Activated T-helper 2 cell treated with anti-CD3 and anti-CD28 coated beads, Interferon-gamma antibody, Interleukin-2, Interleukin-4, amounts not matched to agents 10 μg/mL and 5 μg/mL and 100 μg/mL, durations not matched to agents 14 hours and 24 hours and 36 hours (primary cell): ENCODE measurements at regions not wholly inside any gene's neighbourhood (a gene's known extent, or its start where the extent isn't known, plus 50 kb on each side); places are given as distances from the start of the nearest gene placed in this dataset.

Experiments used
- DNase-seq: peaks from one replicate; pipeline ENCODE4 v3.0.0; 2021; ENCODE audit warnings: low spot score
- H3K27ac Mint-ChIP-seq: one replicate; pipeline ENCODE4 v1.8.0; 2021; ENCODE audit warnings: mixed read lengths
- H3K27me3 Mint-ChIP-seq: one replicate; pipeline ENCODE4 v1.8.0; 2021; ENCODE audit warnings: low read depth, mixed read lengths
- H3K36me3 Mint-ChIP-seq: one replicate; pipeline ENCODE4 v1.8.0; 2021; ENCODE audit warnings: low read depth, mixed read lengths
- H3K4me1 Mint-ChIP-seq: one replicate; pipeline ENCODE4 v1.8.0; 2021; ENCODE audit warnings: low read depth, mixed read lengths
- H3K4me3 Mint-ChIP-seq: one replicate; pipeline ENCODE4 v1.8.0; 2021; ENCODE audit warnings: low read depth, mild to moderate bottlenecking, moderate library complexity, mixed read lengths
- H3K9me3 Mint-ChIP-seq: one replicate; pipeline ENCODE4 v1.8.0; 2021; ENCODE audit warnings: mixed read lengths
- intact Hi-C: fragments of 100-400 bp; cut with micrococcal nuclease; formaldehyde crosslinking; loops from one replicate; pipeline ENCODE4 v1.15.1; 2023

GRCh38 chr3:30236011-30236410, 370.4 kb upstream of the TGFBR2 start:
- Mint-ChIP-seq H3K4me1 (peaks cover 3% of the 10 kb centered on the region), H3K36me3 (no peaks in the 10 kb centered on the region), H3K27me3 (peaks cover 4% of the 10 kb centered on the region), H3K9me3 (peaks cover 11% of the 10 kb centered on the region), H3K27ac (no peak overlapping the region), H3K4me3 (no peak overlapping the region)
- no peak for DNase-seq
- intact Hi-C loops: no loop called here

GRCh38 chr3:30241721-30242120, 364.7 kb upstream of the TGFBR2 start:
- no peaks in the 10 kb centered on the region for H3K36me3 Mint-ChIP-seq
- H3K27me3 Mint-ChIP-seq: peaks cover 4% of the 10 kb centered on the region
- H3K4me3 Mint-ChIP-seq: no peak overlapping the region
- DNase-seq: no peak
- H3K4me1 Mint-ChIP-seq: no peaks in the 10 kb centered on the region
- no peak overlapping the region for H3K27ac Mint-ChIP-seq
- peaks cover 11% of the 10 kb centered on the region for H3K9me3 Mint-ChIP-seq
- intact Hi-C loops: no loop called here

GRCh38 chr3:30245858-30246622, 360.4 kb upstream of the TGFBR2 start:
- no peaks in the 10 kb centered on the region for H3K36me3 Mint-ChIP-seq
- no peaks in the 10 kb centered on the region for H3K9me3 Mint-ChIP-seq
- intact Hi-C loops: no loop called here

GRCh38 chr3:30248423-30248822, 358.0 kb upstream of the TGFBR2 start:
- H3K4me1 Mint-ChIP-seq: peaks cover 8% of the 10 kb centered on the region
- peaks cover 2% of the 10 kb centered on the region for H3K27me3 Mint-ChIP-seq
- no peak overlapping the region for H3K27ac Mint-ChIP-seq
- no peak for DNase-seq
- H3K4me3 Mint-ChIP-seq: no peak overlapping the region
- intact Hi-C loops: no loop called here
- H3K36me3 Mint-ChIP-seq: no peaks in the 10 kb centered on the region
- H3K9me3 Mint-ChIP-seq: no peaks in the 10 kb centered on the region

More at GRCh38 chr3:30245858-30246622, 360.4 kb upstream of the TGFBR2 start:
- Mint-ChIP-seq H3K4me1 (peaks cover 8% of the 10 kb centered on the region), H3K27me3 (peaks cover 2% of the 10 kb centered on the region), H3K27ac (no peak overlapping the region), H3K4me3 (no peak overlapping the region)
- no peak for DNase-seq

GRCh38 chr3:30252474-30252873, 353.9 kb upstream of the TGFBR2 start:
- H3K27ac Mint-ChIP-seq: no peak overlapping the region
- no peaks in the 10 kb centered on the region for H3K27me3 Mint-ChIP-seq
- peaks cover 3% of the 10 kb centered on the region for H3K9me3 Mint-ChIP-seq
- intact Hi-C loops: no loop called here
- DNase-seq: no peak
- H3K4me3 Mint-ChIP-seq: no peak overlapping the region
- H3K4me1 Mint-ChIP-seq: peaks cover 8% of the 10 kb centered on the region
- H3K36me3 Mint-ChIP-seq: no peaks in the 10 kb centered on the region

- no peak for DNase-seq
- H3K36me3 Mint-ChIP-seq: no peaks in the 10 kb centered on the region
- no peak overlapping the region for H3K4me3 Mint-ChIP-seq
- H3K27ac Mint-ChIP-seq: no peak overlapping the region
- intact Hi-C loops: no loop called here
- no peaks in the 10 kb centered on the region for H3K27me3 Mint-ChIP-seq
- peaks cover 2% of the 10 kb centered on the region for H3K4me1 Mint-ChIP-seq
- H3K9me3 Mint-ChIP-seq: peaks cover 3% of the 10 kb centered on the region
Observed at GRCh38 chr3:30253832-30254231, 352.6 kb upstream of the TGFBR2 start.

GRCh38 chr3:30256474-30256873, 349.9 kb upstream of the TGFBR2 start:
- no peak overlapping the region for H3K27ac Mint-ChIP-seq

GRCh38 chr3:30258426-30259392, 347.7 kb upstream of the TGFBR2 start:
- H3K4me3 Mint-ChIP-seq: no peak overlapping the region

More at GRCh38 chr3:30256474-30256873, 349.9 kb upstream of the TGFBR2 start:
- peaks cover 3% of the 10 kb centered on the region for H3K9me3 Mint-ChIP-seq
- no peaks in the 10 kb centered on the region for H3K36me3 Mint-ChIP-seq
- H3K4me3 Mint-ChIP-seq: no peak overlapping the region
- DNase-seq: no peak
- no peaks in the 10 kb centered on the region for H3K4me1 Mint-ChIP-seq
- H3K27me3 Mint-ChIP-seq: no peaks in the 10 kb centered on the region
- intact Hi-C loops: no loop called here

GRCh38 chr3:30259730-30260129, 346.7 kb upstream of the TGFBR2 start:
- Mint-ChIP-seq H3K9me3 (peaks cover under 1% of the 10 kb centered on the region), H3K27ac (no peak overlapping the region), H3K27me3 (no peaks in the 10 kb centered on the region), H3K4me1 (peaks cover 14% of the 10 kb centered on the region), H3K36me3 (no peaks in the 10 kb centered on the region), H3K4me3 (no peak overlapping the region)
- intact Hi-C loops: no loop called here
- DNase-seq: no peak

More at GRCh38 chr3:30258426-30259392, 347.7 kb upstream of the TGFBR2 start:
- Mint-ChIP-seq H3K9me3 (peaks cover 3% of the 10 kb centered on the region), H3K27me3 (no peaks in the 10 kb centered on the region), H3K36me3 (no peaks in the 10 kb centered on the region), H3K27ac (no peak overlapping the region), H3K4me1 (peaks cover 10% of the 10 kb centered on the region)
- intact Hi-C loops: no loop called here
- no peak for DNase-seq

- H3K36me3 Mint-ChIP-seq: peaks cover 4% of the 10 kb centered on the region
- H3K4me3 Mint-ChIP-seq: no peak overlapping the region
- H3K9me3 Mint-ChIP-seq: peaks cover 11% of the 10 kb centered on the region
- H3K4me1 Mint-ChIP-seq: peaks cover 14% of the 10 kb centered on the region
- no peak overlapping the region for H3K27ac Mint-ChIP-seq
- intact Hi-C loops: no loop called here
- no peaks in the 10 kb centered on the region for H3K27me3 Mint-ChIP-seq
- no peak for DNase-seq
Observed at GRCh38 chr3:30260762-30261161, 345.6 kb upstream of the TGFBR2 start.

- Mint-ChIP-seq H3K36me3 (peaks cover 5% of the 10 kb centered on the region), H3K9me3 (peaks cover 11% of the 10 kb centered on the region), H3K4me1 (peaks cover 14% of the 10 kb centered on the region), H3K4me3 (no peak overlapping the region), H3K27me3 (no peaks in the 10 kb centered on the region), H3K27ac (no peak overlapping the region)
- DNase-seq: no peak
- intact Hi-C loops: no loop called here
Observed at GRCh38 chr3:30263238-30263924, 343.0 kb upstream of the TGFBR2 start.

- no peak for DNase-seq
- Mint-ChIP-seq H3K9me3 (peaks cover 11% of the 10 kb centered on the region), H3K27me3 (no peaks in the 10 kb centered on the region), H3K27ac (no peak overlapping the region), H3K36me3 (peaks cover 5% of the 10 kb centered on the region), H3K4me1 (peaks cover 14% of the 10 kb centered on the region), H3K4me3 (no peak overlapping the region)
- intact Hi-C loops: no loop called here
Observed at GRCh38 chr3:30263925-30264313, 342.5 kb upstream of the TGFBR2 start.
